ENCODE measurements at regions not wholly inside any gene's neighbourhood (a gene's known extent, or its start where the extent isn't known, plus 50 kb on each side); places are given as distances from the start of the nearest gene placed in this dataset.

GRCh38 chr4:31422006-31422405 is 701.8 kb downstream of the PCDH7 start:
- TF ChIP-seq EZH2 (IDR thresholded peaks at IDR 0.05; ENCODE audit: low read length, unreplicated experiment) (no peak), CTCF (conservative IDR thresholded peaks at IDR 0.05; ENCODE audit: low read depth, low read length) (no peak), EZH2phosphoT487 (IDR thresholded peaks at IDR 0.05; ENCODE audit: borderline replicate concordance, low read length) (no peak)
